ENCODE measurements at regions not wholly inside any gene's neighbourhood (a gene's known extent, or its start where the extent isn't known, plus 50 kb on each side); places are given as distances from the start of the nearest gene placed in this dataset.
"Not testable (repeated sequence)": the region's sequence is repeated elsewhere in the genome, so short reads cannot be mapped to it uniquely, and the experiment has no call there.

DNA sequence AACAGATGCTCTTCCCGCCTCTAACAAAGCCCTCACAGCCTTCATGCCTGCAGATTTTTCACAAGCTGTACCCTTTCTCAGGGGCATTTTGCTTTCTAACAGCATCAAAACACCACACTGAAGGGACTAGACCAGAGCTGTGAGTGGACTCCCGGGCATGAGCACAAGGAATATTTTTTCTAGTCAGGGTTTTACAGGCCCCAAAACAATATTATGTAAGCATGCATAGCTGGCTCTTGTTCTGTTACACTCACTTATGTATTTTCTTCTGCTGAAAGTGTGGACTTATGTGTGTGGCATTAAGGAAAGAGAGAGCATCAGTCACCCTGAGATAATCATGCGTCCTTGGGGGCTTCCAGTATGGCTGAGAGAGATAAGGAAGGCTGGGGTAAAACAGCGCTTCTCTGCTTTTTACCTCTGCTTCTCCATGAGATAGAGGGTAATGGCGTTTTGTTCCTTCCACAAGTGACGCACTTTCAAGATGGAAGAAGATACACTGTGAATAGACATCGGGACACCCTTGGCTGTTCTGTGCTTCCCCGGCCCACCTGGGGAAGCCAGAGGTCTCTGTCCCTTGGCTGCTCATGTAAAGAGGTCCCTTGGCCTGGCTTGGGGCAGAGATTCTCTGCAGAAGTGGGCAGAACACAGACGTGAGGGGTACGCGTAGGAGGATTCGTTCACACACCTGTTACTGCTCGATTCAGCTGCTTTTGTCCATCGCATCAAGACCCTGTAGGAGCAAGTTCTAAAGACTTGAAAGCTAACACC lies 266.7 kb upstream of the RAB4A start:
- DNase-seq, result no peak
- in situ Hi-C loops (cut with HindIII; ENCODE audit: low pct_ligation_motif_present, low pct_unique_long_range_greater_than_20kb, low sequenced_read_pairs), result no loop called here

DNA sequence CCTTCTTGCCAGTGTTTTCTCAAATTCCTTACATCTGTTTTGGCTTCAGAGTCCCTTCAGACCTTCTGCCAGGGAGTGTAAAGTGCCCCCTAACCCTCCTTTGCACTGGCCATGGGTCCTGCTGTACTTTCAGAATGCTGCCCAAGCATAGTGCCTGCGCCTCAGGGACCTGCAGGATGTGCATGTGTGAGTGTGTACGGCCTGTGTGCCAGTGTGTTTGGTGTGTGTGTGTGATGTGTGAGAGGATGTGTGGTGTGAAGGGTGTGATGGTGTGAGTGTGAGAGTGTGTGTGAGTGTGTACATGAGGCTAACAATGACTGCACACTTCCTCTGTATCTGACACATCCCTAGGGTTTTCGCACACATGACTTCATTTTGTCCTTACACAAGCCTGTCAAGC lies 265.8 kb upstream of the RAB4A start:
- in situ Hi-C loops (cut with HindIII; ENCODE audit: low pct_ligation_motif_present, low pct_unique_long_range_greater_than_20kb, low sequenced_read_pairs), result no loop called here
- DNase-seq, result no peak

GRCh38 chr1:229005556-229005955 lies 265.4 kb upstream of the RAB4A start:
- DNase-seq, result no peak

GRCh38 chr1:229006121-229006870 lies 264.6 kb upstream of the RAB4A start:
- in situ Hi-C loops (cut with HindIII; ENCODE audit: low pct_ligation_motif_present, low pct_unique_long_range_greater_than_20kb, low sequenced_read_pairs), result no loop called here
- no peak for DNase-seq

More at GRCh38 chr1:229005556-229005955, 265.4 kb upstream of the RAB4A start:
- in situ Hi-C loops (cut with HindIII; ENCODE audit: low pct_ligation_motif_present, low pct_unique_long_range_greater_than_20kb, low sequenced_read_pairs), result no loop called here

DNA sequence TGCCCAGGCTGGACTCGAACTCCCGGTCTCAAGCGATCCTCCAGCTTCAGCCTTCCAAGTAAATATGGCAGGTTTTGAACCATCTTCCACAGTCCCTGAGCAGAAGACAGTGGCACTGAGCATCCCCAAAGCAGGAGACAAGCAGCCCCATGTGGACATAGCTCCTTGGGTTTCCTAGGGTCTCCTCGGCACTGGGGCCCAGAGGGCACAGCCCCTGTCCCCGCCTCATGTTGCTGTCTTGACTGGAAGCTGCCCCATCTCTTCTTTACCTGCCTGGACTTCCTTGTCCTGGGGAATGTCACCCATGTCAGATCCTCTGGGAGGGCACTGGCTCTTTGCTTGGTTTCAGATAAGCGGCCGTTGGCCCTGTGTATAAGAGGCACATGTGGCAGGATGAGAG lies 263.7 kb upstream of the RAB4A start:
- no peak for DNase-seq
- in situ Hi-C loops (cut with HindIII; ENCODE audit: low pct_ligation_motif_present, low pct_unique_long_range_greater_than_20kb, low sequenced_read_pairs), result no loop called here

DNA sequence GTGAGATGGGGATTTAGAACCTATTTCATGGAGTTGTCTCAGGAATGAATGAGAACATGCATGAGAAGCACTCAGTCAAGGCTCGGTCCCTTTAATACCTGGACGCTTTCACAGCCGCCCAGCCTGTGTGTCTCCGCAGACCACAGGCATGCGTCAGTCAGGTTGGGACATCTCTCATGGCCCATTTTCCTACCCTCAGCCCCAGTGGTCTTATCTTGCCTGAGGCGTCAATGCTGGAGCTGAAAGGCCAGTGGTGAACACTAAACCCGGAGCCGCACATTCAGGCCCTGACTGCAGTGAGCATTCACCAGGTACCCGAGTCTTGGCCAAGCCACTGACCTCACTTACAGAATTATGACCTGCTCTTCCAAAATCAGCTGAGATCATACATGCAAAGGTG lies 263.2 kb upstream of the RAB4A start:
- in situ Hi-C loops (cut with HindIII; ENCODE audit: low pct_ligation_motif_present, low pct_unique_long_range_greater_than_20kb, low sequenced_read_pairs), result no loop called here
- no peak for DNase-seq

DNA sequence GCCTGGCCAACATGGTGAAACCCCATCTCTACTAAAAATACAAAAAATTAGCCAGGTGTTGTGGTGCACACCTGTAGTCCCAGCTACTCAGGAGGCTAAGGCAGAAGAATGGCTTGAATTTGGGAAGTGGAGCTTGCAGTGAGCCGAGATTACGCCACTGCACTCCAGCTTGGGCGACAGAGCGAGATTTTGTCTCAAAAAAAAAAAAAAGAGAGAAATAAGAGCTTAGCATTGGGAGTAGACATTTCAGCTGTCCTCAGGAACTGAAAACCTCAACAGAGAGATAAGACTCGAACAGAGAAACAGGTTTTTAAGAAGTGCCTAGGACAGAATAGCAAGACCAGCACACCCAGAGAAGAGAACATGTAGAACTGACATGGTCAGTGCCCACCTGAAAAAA lies 262.6 kb upstream of the RAB4A start:
- DNase-seq; in situ Hi-C loops (cut with HindIII; ENCODE audit: low pct_ligation_motif_present, low pct_unique_long_range_greater_than_20kb, low sequenced_read_pairs): not testable (repeated sequence)

DNA sequence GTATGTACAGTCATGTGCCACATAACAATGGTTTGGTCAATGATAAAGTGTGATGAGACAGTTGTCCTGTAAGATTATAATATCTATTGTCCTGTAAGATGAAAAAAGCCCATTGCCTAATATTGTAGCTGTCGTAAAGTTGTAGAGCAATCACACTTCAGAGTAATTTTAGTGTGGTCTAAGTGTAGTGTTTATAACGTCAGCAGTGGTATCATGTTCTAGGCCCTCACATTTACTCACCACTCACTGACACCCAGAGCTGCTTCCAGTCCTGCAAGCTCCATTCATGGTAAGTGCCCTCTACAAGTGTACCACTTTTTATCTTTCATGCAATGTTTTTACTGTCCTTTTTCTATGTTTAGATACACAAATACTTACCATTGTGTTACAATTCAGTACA lies 259.9 kb upstream of the RAB4A start:
- DNase-seq, result no peak
- in situ Hi-C loops (cut with HindIII; ENCODE audit: low pct_ligation_motif_present, low pct_unique_long_range_greater_than_20kb, low sequenced_read_pairs), result no loop called here

- no peak for DNase-seq
- in situ Hi-C loops (cut with HindIII; ENCODE audit: low pct_ligation_motif_present, low pct_unique_long_range_greater_than_20kb, low sequenced_read_pairs), result no loop called here
Measured at GRCh38 chr1:229012823-229013222, 258.1 kb upstream of the RAB4A start.

DNA sequence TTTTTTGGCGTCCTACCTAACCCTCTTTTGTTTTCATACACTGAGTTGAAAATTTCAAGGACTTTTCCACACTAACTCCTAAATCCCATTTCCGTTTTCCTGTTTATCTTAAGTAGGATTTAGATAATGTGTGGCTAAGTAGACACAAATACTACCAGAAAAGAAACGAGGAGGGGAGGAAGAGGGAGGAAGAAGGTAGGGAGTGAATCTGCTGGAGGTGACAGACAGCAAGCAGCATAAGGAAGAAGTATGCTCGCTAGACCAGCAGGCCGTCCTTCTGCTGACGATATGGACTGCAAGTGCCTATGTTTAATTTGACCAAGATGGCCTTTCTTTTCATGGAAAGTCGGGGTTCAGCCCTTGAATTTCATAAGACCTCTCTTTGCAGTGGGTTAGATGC lies 256.9 kb upstream of the RAB4A start:
- in situ Hi-C loops (cut with HindIII; ENCODE audit: low pct_ligation_motif_present, low pct_unique_long_range_greater_than_20kb, low sequenced_read_pairs), result no loop called here
- no peak for DNase-seq

DNA sequence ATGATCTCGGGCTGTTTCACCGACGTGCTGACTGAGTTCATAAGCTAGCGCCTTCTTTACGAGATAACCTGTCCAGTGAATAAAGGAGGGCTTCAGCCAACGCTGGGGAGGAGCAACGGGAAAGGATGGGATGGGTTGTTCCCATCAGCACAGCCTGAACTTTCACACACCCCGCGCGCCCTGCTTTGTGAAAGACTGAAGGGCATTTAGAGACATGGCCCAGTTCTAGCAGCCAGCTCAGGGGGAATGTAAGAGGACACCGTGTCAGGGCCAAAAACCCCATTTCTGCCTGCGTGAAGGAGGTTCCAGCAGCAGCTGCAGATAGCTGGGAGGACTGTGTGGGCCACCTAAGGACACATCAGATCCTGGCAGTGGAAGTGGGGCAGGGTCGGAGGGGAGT lies 255.1 kb upstream of the RAB4A start:
- in situ Hi-C loops (cut with HindIII; ENCODE audit: low pct_ligation_motif_present, low pct_unique_long_range_greater_than_20kb, low sequenced_read_pairs), result no loop called here
- no peak for DNase-seq

DNA sequence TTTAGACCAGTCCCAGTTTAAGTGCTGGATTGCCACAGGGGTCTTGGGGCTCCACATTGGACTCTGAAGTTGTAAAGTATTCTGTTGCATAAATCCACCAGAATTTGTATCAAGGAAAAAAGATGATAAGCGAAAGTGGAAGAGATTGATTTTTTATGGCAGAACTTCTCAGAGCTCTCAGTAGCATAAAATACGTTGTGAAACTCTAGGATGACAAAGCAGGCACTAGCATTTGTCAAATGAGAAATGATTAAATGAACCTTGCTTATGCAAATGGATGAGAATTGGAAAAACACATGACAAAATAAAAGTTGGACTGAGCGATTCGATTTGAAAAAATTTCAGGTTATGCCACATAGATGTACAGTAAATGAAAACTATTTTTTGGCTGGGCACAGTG lies 253.8 kb upstream of the RAB4A start:
- in situ Hi-C loops (cut with HindIII; ENCODE audit: low pct_ligation_motif_present, low pct_unique_long_range_greater_than_20kb, low sequenced_read_pairs), result no loop called here
- no peak for DNase-seq

DNA sequence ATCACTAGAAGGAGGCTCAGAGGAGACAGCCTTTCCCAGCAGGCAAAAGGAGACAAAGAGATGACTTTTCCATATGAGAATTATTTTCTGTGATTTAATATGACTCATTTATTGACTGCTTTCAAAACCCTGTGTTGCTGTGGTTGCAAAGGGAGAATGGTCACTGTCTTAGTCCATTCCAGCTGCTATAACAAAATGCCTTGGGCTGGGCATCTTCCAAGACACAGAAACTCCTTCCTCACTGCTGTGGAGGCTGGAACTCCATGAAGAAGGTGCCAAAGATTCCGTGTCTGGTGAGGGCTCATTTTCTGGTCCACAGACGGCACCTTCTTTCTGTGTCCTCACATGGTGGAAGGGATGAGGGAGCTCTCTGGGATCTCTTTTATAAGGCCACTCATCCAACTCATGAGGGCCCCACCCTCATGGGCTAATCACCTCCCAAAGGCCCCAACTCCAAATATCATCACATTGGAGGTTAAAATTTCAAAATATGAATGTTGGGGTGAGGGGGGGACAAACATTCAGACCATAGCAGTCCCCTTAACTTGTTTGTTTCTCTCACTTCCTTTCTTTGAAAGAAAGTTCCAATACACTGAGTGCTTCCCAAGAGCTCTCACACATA lies 252.1 kb upstream of the RAB4A start:
- in situ Hi-C loops (cut with HindIII; ENCODE audit: low pct_ligation_motif_present, low pct_unique_long_range_greater_than_20kb, low sequenced_read_pairs), result no loop called here
- no peak for DNase-seq

DNA sequence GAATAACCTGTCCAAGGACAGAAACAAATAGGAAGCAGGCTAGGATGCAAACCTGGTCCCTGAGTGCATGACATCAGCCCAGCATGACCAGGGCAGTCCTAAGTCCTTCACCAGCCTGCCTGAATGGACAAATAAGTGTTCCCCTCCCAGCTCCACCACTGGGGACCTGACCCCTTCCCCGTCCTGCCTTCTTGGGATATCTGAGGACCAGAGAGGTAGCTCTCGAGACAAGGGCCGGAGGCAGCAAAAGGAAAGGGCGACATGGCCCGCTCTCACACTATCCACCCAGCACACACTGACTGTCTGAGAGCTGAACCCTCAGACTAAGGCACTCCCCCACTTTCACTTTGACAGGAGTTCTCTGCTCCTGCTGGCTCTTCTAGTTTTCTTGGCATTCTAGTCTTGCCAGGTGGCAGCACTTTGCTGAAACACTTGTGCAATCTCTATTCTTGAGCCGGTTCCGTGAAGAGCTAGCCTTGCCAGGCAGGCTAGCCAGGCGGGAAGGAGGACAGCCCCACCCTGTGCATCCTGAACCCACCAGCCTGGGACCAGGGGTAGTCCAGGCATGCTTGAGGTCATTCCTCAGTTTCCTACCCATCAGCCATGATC lies 251.1 kb upstream of the RAB4A start:
- in situ Hi-C loops (cut with HindIII; ENCODE audit: low pct_ligation_motif_present, low pct_unique_long_range_greater_than_20kb, low sequenced_read_pairs), result no loop called here
- DNase-seq, result no peak

GRCh38 chr1:229021034-229021433 lies 249.9 kb upstream of the RAB4A start:
- DNase-seq; in situ Hi-C loops (cut with HindIII; ENCODE audit: low pct_ligation_motif_present, low pct_unique_long_range_greater_than_20kb, low sequenced_read_pairs): not testable (repeated sequence)

GRCh38 chr1:229022595-229023333 lies 248.1 kb upstream of the RAB4A start:
- in situ Hi-C loops (cut with HindIII; ENCODE audit: low pct_ligation_motif_present, low pct_unique_long_range_greater_than_20kb, low sequenced_read_pairs), result no loop called here
- DNase-seq, result no peak

DNA sequence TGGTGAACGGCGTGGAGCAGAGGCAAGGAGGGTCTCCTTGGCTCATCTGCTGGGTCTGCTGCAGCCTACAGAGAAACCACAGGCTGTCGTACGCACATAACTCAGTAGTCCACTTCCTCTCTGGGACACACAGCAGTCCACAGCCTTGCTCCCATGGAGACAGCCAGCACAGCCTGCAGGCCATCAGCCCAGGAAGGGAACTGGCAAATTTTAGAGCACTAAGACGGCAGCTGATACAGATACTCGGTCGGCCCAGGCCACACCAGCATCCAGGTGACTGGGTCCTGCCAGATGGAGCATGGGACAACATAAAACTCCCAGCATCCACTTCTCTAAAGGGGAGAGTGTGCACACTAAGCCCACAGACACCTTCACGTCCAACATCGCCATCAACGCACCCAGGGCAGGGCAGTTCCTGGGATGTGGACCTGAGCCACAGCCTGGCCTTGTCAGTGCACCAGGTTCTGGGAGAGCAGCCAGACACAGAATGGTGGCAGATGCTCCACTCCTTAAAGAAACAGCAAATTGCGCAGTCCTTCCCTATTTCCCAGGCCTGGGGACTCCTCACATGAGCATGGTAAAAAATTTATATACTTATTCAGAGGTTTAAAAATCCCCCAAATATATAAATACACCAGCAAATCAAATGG lies 247.1 kb upstream of the RAB4A start:
- in situ Hi-C loops (cut with HindIII; ENCODE audit: low pct_ligation_motif_present, low pct_unique_long_range_greater_than_20kb, low sequenced_read_pairs), result no loop called here
- DNase-seq, result no peak

GRCh38 chr1:229024528-229025130 lies 246.3 kb upstream of the RAB4A start:
- peak; percentile 80 for DNase-seq

More at GRCh38 chr1:229024528-229025130, 246.3 kb upstream of the RAB4A start:
- in situ Hi-C loops (cut with HindIII; ENCODE audit: low pct_ligation_motif_present, low pct_unique_long_range_greater_than_20kb, low sequenced_read_pairs), result no loop called here
